Stomach (tissue), 4 donors: ENCODE measurements at regions not wholly inside any gene's neighbourhood (a gene's known extent, or its start where the extent isn't known, plus 50 kb on each side); places are given as distances from the start of the nearest gene placed in this dataset.

Source experiments
- EP300 ChIP-seq: sonication (generic); formaldehyde crosslinking; IDR thresholded peaks from one replicate; pipeline ENCODE4 v1.6.1; 2017; ENCODE audit warnings: antibody characterized with exemption
- POLR2A ChIP-seq, 4 donors: fragments of 450-650 bp; IDR thresholded peaks; one replicate each; pipeline ENCODE4 v1.6.1; 2016; ENCODE audit warnings: antibody characterized with exemption in 4 of 4, control low read depth in 2 of 4, mild to moderate bottlenecking in 1 of 4, moderate library complexity in 1 of 4
- POLR2AphosphoS5 ChIP-seq, 3 donors: sonication (generic); formaldehyde crosslinking; IDR thresholded peaks; one replicate each; pipeline ENCODE4 v1.6.1; 2016; ENCODE audit warnings: antibody characterized with exemption in 3 of 3
- TF ChIP-seq, protein P1 (sequence below), 7 experiments: fragments of 450-650 bp in 4 of 7; fragments of 200-600 bp in 3 of 7; sonication (generic) in 3 of 7; IDR thresholded peaks; one replicate each; pipeline ENCODE4 v1.5.1; 2016 to 2019; ENCODE audit warnings: antibody characterized with exemption in 7 of 7, control low read depth in 2 of 7, mild to moderate bottlenecking in 1 of 7

DNA sequence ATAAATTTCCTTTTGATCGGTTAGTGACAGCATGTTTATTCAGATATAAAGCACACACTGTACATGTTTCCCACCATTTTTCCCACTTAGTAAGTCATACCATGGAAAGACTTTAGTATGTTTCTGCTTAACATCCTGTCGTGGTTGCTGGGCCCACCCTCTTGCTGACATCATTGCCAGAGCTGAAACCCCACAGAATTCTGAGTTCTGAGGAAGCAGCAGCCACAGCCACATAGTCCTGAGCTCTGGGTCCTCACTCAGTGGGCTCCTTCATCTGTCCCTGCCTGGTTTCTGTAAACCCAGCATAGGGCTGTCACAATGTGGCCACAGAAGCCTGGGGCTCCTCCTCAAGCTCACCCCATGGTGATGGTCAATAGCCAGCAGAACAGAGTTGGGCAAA is 441.5 kb downstream of the ENC1 start:
- TF ChIP-seq, protein P1, sequence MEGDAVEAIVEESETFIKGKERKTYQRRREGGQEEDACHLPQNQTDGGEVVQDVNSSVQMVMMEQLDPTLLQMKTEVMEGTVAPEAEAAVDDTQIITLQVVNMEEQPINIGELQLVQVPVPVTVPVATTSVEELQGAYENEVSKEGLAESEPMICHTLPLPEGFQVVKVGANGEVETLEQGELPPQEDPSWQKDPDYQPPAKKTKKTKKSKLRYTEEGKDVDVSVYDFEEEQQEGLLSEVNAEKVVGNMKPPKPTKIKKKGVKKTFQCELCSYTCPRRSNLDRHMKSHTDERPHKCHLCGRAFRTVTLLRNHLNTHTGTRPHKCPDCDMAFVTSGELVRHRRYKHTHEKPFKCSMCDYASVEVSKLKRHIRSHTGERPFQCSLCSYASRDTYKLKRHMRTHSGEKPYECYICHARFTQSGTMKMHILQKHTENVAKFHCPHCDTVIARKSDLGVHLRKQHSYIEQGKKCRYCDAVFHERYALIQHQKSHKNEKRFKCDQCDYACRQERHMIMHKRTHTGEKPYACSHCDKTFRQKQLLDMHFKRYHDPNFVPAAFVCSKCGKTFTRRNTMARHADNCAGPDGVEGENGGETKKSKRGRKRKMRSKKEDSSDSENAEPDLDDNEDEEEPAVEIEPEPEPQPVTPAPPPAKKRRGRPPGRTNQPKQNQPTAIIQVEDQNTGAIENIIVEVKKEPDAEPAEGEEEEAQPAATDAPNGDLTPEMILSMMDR (IDR thresholded peaks at IDR 0.05), result no peak
- TF ChIP-seq POLR2A (IDR thresholded peaks at IDR 0.05) (no peak), POLR2AphosphoS5 (IDR thresholded peaks at IDR 0.05) (no peak), EP300 (no peak)
